Activated naive CD4-positive, alpha-beta T cell treated with anti-CD3 and anti-CD28 coated beads, Interleukin-2, amount 10 ng/mL, durations not matched to agents 7 days and 5 days (primary cell): ENCODE measurements at regions not wholly inside any gene's neighbourhood (a gene's known extent, or its start where the extent isn't known, plus 50 kb on each side); places are given as distances from the start of the nearest gene placed in this dataset.

Source experiments
- CTCF ChIA-PET: fragments of 350-600 bp; sonication (Branson Sonifier 250); formaldehyde crosslinking; loops from one replicate; lab custom pipeline; 2021; ENCODE audit warnings: antibody characterized with exemption; lab: Charles Lee
- DNase-seq: peaks from one replicate; pipeline ENCODE4 v3.0.0-alpha.2; 2020
- H3K27ac Mint-ChIP-seq: one replicate; pipeline ENCODE4 v1.8.0; 2021; ENCODE audit warnings: mild to moderate bottlenecking, moderate library complexity, mixed read lengths
- H3K27me3 Mint-ChIP-seq: one replicate; pipeline ENCODE4 v1.8.0; 2021; ENCODE audit warnings: mild to moderate bottlenecking, mixed read lengths
- H3K36me3 Mint-ChIP-seq: one replicate; pipeline ENCODE4 v1.8.0; 2021; ENCODE audit warnings: mixed read lengths
- H3K4me1 Mint-ChIP-seq: one replicate; pipeline ENCODE4 v1.8.0; 2021; ENCODE audit warnings: mixed read lengths
- H3K4me3 Mint-ChIP-seq: one replicate; pipeline ENCODE4 v1.8.0; 2021; ENCODE audit warnings: mild to moderate bottlenecking, moderate library complexity, mixed read lengths
- H3K9me3 Mint-ChIP-seq: one replicate; pipeline ENCODE4 v1.8.0; 2021; ENCODE audit warnings: mixed read lengths

GRCh38 chr13:26966701-26967080 lies 204.9 kb downstream of the USP12 start:
- no peaks in the 10 kb centered on the region for H3K4me1 Mint-ChIP-seq
- no peak overlapping the region for H3K4me3 Mint-ChIP-seq
- no peaks in the 10 kb centered on the region for H3K27me3 Mint-ChIP-seq
- H3K27ac Mint-ChIP-seq: no peak overlapping the region
- H3K9me3 Mint-ChIP-seq: no peaks in the 10 kb centered on the region
- CTCF ChIA-PET: interaction anchor here (1.1 kb wide), 1 partner anchor 392 kb away, joined by 5 read pairs; no protein-coding TSS in a partner anchor
- no peak for DNase-seq
- no peaks in the 10 kb centered on the region for H3K36me3 Mint-ChIP-seq

GRCh38 chr13:26965952-26966700 lies 205.5 kb downstream of the USP12 start:
- CTCF ChIA-PET: interaction anchor here (1.1 kb wide), 1 partner anchor 392 kb away, joined by 5 read pairs; no protein-coding TSS in a partner anchor
- H3K27me3 Mint-ChIP-seq: no peaks in the 10 kb centered on the region
- H3K4me1 Mint-ChIP-seq: no peaks in the 10 kb centered on the region
- no peak overlapping the region for H3K27ac Mint-ChIP-seq
- H3K4me3 Mint-ChIP-seq: no peak overlapping the region
- no peak for DNase-seq
- H3K9me3 Mint-ChIP-seq: no peaks in the 10 kb centered on the region
- no peaks in the 10 kb centered on the region for H3K36me3 Mint-ChIP-seq

- H3K9me3 Mint-ChIP-seq: no peaks in the 10 kb centered on the region
- H3K27me3 Mint-ChIP-seq: no peaks in the 10 kb centered on the region
- DNase-seq: no peak
- H3K4me1 Mint-ChIP-seq: no peaks in the 10 kb centered on the region
- H3K36me3 Mint-ChIP-seq: no peaks in the 10 kb centered on the region
- H3K27ac Mint-ChIP-seq: no peak overlapping the region
- CTCF ChIA-PET: no interaction called here
- H3K4me3 Mint-ChIP-seq: no peak overlapping the region
Measured at GRCh38 chr13:26964278-26965250, 204.0 kb upstream of the GPR12 start.

- Mint-ChIP-seq H3K4me1 (no peaks in the 10 kb centered on the region), H3K9me3 (no peaks in the 10 kb centered on the region), H3K4me3 (no peak overlapping the region), H3K27me3 (no peaks in the 10 kb centered on the region), H3K27ac (no peak overlapping the region), H3K36me3 (no peaks in the 10 kb centered on the region)
- CTCF ChIA-PET: no interaction called here
- no peak for DNase-seq
Measured at GRCh38 chr13:26962671-26963070, 202.1 kb upstream of the GPR12 start.

- H3K9me3 Mint-ChIP-seq: no peaks in the 10 kb centered on the region
Measured at GRCh38 chr13:26961890-26962615, 201.5 kb upstream of the GPR12 start.

GRCh38 chr13:26957182-26957581 lies 196.6 kb upstream of the GPR12 start:
- Mint-ChIP-seq H3K36me3 (no peaks in the 10 kb centered on the region), H3K27me3 (peaks cover 19% of the 10 kb centered on the region), H3K4me3 (no peak overlapping the region), H3K9me3 (no peaks in the 10 kb centered on the region), H3K27ac (no peak overlapping the region), H3K4me1 (no peaks in the 10 kb centered on the region)
- no peak for DNase-seq
- CTCF ChIA-PET: no interaction called here

More at GRCh38 chr13:26961890-26962615, 201.5 kb upstream of the GPR12 start:
- no peaks in the 10 kb centered on the region for H3K36me3 Mint-ChIP-seq
- H3K4me3 Mint-ChIP-seq: no peak overlapping the region
- no peak for DNase-seq
- CTCF ChIA-PET: no interaction called here
- no peak overlapping the region for H3K27ac Mint-ChIP-seq
- H3K27me3 Mint-ChIP-seq: peaks cover 4% of the 10 kb centered on the region
- no peaks in the 10 kb centered on the region for H3K4me1 Mint-ChIP-seq

GRCh38 chr13:26956522-26957142 lies 196.0 kb upstream of the GPR12 start:
- no peaks in the 10 kb centered on the region for H3K36me3 Mint-ChIP-seq
- no peaks in the 10 kb centered on the region for H3K4me1 Mint-ChIP-seq
- CTCF ChIA-PET: no interaction called here
- no peak overlapping the region for H3K4me3 Mint-ChIP-seq
- peaks cover 19% of the 10 kb centered on the region for H3K27me3 Mint-ChIP-seq
- no peak overlapping the region for H3K27ac Mint-ChIP-seq
- no peak for DNase-seq
- H3K9me3 Mint-ChIP-seq: no peaks in the 10 kb centered on the region

GRCh38 chr13:26954976-26955375 lies 194.4 kb upstream of the GPR12 start:
- DNase-seq: no peak
- Mint-ChIP-seq H3K9me3 (no peaks in the 10 kb centered on the region), H3K27me3 (peaks cover 19% of the 10 kb centered on the region), H3K4me1 (no peaks in the 10 kb centered on the region), H3K27ac (no peak overlapping the region), H3K4me3 (no peak overlapping the region), H3K36me3 (no peaks in the 10 kb centered on the region)
- CTCF ChIA-PET: no interaction called here

- Mint-ChIP-seq H3K4me1 (no peaks in the 10 kb centered on the region), H3K36me3 (no peaks in the 10 kb centered on the region), H3K27me3 (peaks cover 19% of the 10 kb centered on the region), H3K9me3 (no peaks in the 10 kb centered on the region), H3K27ac (no peak overlapping the region), H3K4me3 (no peak overlapping the region)
- DNase-seq: no peak
- CTCF ChIA-PET: no interaction called here
Measured at GRCh38 chr13:26953291-26953690, 192.7 kb upstream of the GPR12 start.

- no peak overlapping the region for H3K27ac Mint-ChIP-seq
- no peak overlapping the region for H3K4me3 Mint-ChIP-seq
- H3K36me3 Mint-ChIP-seq: no peaks in the 10 kb centered on the region
- CTCF ChIA-PET: no interaction called here
- no peaks in the 10 kb centered on the region for H3K4me1 Mint-ChIP-seq
- DNase-seq: no peak
- H3K9me3 Mint-ChIP-seq: no peaks in the 10 kb centered on the region
- H3K27me3 Mint-ChIP-seq: peaks cover 19% of the 10 kb centered on the region
Measured at GRCh38 chr13:26952551-26953143, 192.1 kb upstream of the GPR12 start.

- CTCF ChIA-PET: no interaction called here
- Mint-ChIP-seq H3K4me1 (no peaks in the 10 kb centered on the region), H3K27me3 (peaks cover 11% of the 10 kb centered on the region), H3K4me3 (no peak overlapping the region), H3K36me3 (no peaks in the 10 kb centered on the region), H3K27ac (no peak overlapping the region), H3K9me3 (no peaks in the 10 kb centered on the region)
- no peak for DNase-seq
Measured at GRCh38 chr13:26951581-26952177, 191.1 kb upstream of the GPR12 start.

- CTCF ChIA-PET: no interaction called here
- no peaks in the 10 kb centered on the region for H3K4me1 Mint-ChIP-seq
- no peaks in the 10 kb centered on the region for H3K9me3 Mint-ChIP-seq
- DNase-seq: no peak
- H3K36me3 Mint-ChIP-seq: no peaks in the 10 kb centered on the region
- no peak overlapping the region for H3K27ac Mint-ChIP-seq
- H3K27me3 Mint-ChIP-seq: peaks cover 9% of the 10 kb centered on the region
- no peak overlapping the region for H3K4me3 Mint-ChIP-seq
Measured at GRCh38 chr13:26950968-26951367, 190.4 kb upstream of the GPR12 start.

- CTCF ChIA-PET: no interaction called here
Measured at GRCh38 chr13:26950546-26950945, 190.0 kb upstream of the GPR12 start.

More at GRCh38 chr13:26950546-26950945, 190.0 kb upstream of the GPR12 start:
- H3K27ac Mint-ChIP-seq: no peak overlapping the region
- no peak overlapping the region for H3K4me3 Mint-ChIP-seq
- no peaks in the 10 kb centered on the region for H3K4me1 Mint-ChIP-seq
- no peaks in the 10 kb centered on the region for H3K36me3 Mint-ChIP-seq
- H3K9me3 Mint-ChIP-seq: no peaks in the 10 kb centered on the region
- peaks cover 9% of the 10 kb centered on the region for H3K27me3 Mint-ChIP-seq
- DNase-seq: no peak
